OCI-LY7 (cell line): ENCODE measurements at regions not wholly inside any gene's neighbourhood (a gene's known extent, or its start where the extent isn't known, plus 50 kb on each side); places are given as distances from the start of the nearest gene placed in this dataset.

ENCODE experiments used
- BruUV-seq: library from RNA; stranded (reverse); fragments of 400-500 nt; replicated peaks from 2 replicates; lab custom pipeline; 2021; lab: Mats Ljungman, UMichigan
- CTCF ChIA-PET: fragments of 300-600 bp; sonication (Branson Sonifier 250); formaldehyde crosslinking; loops from one replicate; lab custom pipeline; 2022; ENCODE audit warnings: antibody characterized with exemption; ENCODE audit not compliant: unreplicated experiment; lab: Charles Lee
- POLR2A ChIA-PET: fragments of 300-600 bp; sonication (Branson Sonifier 250); formaldehyde crosslinking; loops from one replicate; lab custom pipeline; 2022; ENCODE audit warnings: antibody characterized with exemption; lab: Charles Lee
- DNase-seq: peaks from one replicate; pipeline ENCODE4 v3.0.0-alpha.2; 2015; ENCODE audit warnings: low spot score
- H2AFZ ChIP-seq: fragments of 200-600 bp; sonication (generic), shearing (Covaris generic); 2 replicates; pipeline ENCODE4 v1.6.1; 2014; ENCODE audit warnings: mild to moderate bottlenecking, antibody characterized with exemption, low read length, moderate library complexity
- H3K27ac ChIP-seq: fragments of 200-600 bp; sonication (generic); 2 replicates; pipeline ENCODE4 v1.5.1; 2014; ENCODE audit warnings: mixed run types, low read depth, mild to moderate bottlenecking, moderate library complexity, low read length, inconsistent platforms; ENCODE audit not compliant: poor library complexity, severe bottlenecking
- H3K36me3 ChIP-seq: fragments of 200-600 bp; sonication (generic); 2 replicates; pipeline ENCODE4 v1.6.1; 2014; ENCODE audit warnings: mild to moderate bottlenecking, antibody characterized with exemption, low read length, moderate library complexity, mixed read lengths; ENCODE audit not compliant: insufficient read depth
- H3K4me1 ChIP-seq: fragments of 200-600 bp; sonication (generic); 2 replicates; pipeline ENCODE4 v1.5.1; 2014; ENCODE audit warnings: mild to moderate bottlenecking, low read length; ENCODE audit not compliant: insufficient read depth, poor library complexity, severe bottlenecking
- H3K4me2 ChIP-seq: fragments of 200-600 bp; sonication (generic); 2 replicates; pipeline ENCODE4 v1.6.1; 2014; ENCODE audit warnings: mild to moderate bottlenecking, low read length
- H3K4me3 ChIP-seq: fragments of 200-600 bp; sonication (generic); 2 replicates; pipeline ENCODE4 v1.5.1; 2014; ENCODE audit warnings: mild to moderate bottlenecking, low read depth, low read length; ENCODE audit not compliant: poor library complexity, severe bottlenecking
- H3K79me2 ChIP-seq: fragments of 200-600 bp; sonication (generic); 2 replicates; pipeline ENCODE4 v1.6.1; 2016; ENCODE audit warnings: low read depth, mild to moderate bottlenecking, low read length, moderate library complexity, mixed read lengths; ENCODE audit not compliant: insufficient read depth
- H3K9me2 ChIP-seq: fragments of 200-600 bp; sonication (generic); 2 replicates; pipeline ENCODE4 v1.6.1; 2016; ENCODE audit warnings: mild to moderate bottlenecking, low read length, mixed read lengths; ENCODE audit not compliant: insufficient read depth
- H3K9me3 ChIP-seq: fragments of 200-600 bp; sonication (generic); 2 replicates; pipeline ENCODE4 v1.6.1; 2014; ENCODE audit warnings: mild to moderate bottlenecking, mixed run types, low read length, mixed read lengths
- H4K20me1 ChIP-seq: fragments of 200-600 bp; sonication (generic); 2 replicates; pipeline ENCODE4 v1.6.1; 2014; ENCODE audit warnings: mild to moderate bottlenecking, antibody characterized with exemption, low read length, moderate library complexity, mixed read lengths; ENCODE audit not compliant: insufficient read depth
- EZH2phosphoT487 ChIP-seq: fragments of 200-600 bp; sonication (generic); IDR thresholded peaks from 2 replicates; pipeline ENCODE4 v1.6.1; 2018; ENCODE audit warnings: low read depth, borderline replicate concordance, mild to moderate bottlenecking, mixed run types, antibody characterized with exemption, low read length, moderate library complexity, mixed read lengths
- intact Hi-C: fragments of 100-400 bp; cut with micrococcal nuclease; formaldehyde crosslinking; loops from one replicate; pipeline ENCODE4 v1.10.0; 2022; ENCODE audit not compliant: unreplicated experiment
- TF ChIP-seq, protein P1 (sequence below): fragments of 200-600 bp; sonication (generic); conservative IDR thresholded peaks from 2 replicates; pipeline ENCODE4 v1.5.1; 2014; ENCODE audit warnings: mild to moderate bottlenecking, antibody characterized with exemption, low read length, moderate library complexity, mixed read lengths

DNA sequence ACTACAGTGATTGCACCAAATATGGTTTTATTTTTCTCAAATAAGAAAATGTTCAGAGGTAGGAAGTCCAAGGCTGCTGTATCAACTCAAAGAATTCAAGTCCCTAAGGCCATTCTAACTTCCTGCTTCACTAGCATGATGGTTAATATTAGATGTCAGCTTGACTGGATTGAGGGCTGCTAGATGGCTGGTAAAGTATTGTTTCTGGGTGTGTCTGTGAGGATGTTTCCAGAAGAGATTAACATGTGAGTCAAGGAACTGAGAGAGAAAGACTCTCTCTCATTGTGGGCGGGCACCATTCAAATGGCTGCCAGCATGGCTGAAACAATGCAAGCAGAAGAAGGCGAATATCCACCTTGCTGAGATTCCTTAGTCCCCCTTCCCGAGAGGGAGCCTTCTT is 77.4 kb upstream of the NRBF2 start:
- intact Hi-C loops = no loop called here

DNA sequence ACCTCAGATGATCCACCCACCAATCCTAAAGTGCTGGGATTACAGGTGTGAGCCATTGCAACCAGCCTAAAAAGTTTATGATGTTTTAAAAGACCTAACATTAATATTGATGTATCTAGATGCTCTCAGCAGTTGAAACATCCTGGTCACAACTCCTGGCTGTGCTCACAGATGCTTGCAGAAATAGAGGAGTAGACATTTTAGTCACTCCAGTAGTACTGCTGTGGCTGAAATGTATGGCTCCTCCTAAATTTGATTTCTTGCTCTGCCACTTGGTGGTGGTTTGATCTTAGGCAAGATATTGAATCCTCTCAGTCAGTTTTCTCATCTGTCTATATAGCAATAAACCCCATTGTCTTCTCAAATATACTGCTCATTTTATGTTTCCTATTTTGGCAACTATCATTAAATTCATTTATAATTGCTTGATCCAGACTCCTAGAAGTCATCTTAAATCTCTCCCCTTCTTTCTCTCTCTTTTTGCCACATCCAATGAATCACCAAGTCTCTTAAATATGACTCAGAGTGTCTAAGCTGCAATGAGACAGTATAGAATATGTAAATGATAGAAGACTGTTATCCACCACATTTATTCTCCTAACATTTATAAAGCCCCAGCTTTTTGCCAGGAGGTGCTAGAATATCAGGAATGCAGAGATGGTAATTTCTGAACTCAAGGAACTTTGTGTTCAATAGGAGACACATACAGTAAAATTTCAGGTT is 78.1 kb upstream of the NRBF2 start:
- Histone ChIP-seq H3K27ac (no peak overlapping the region), H3K79me2 (no peaks in the 10 kb centered on the region), H3K9me2 (no peaks in the 10 kb centered on the region), H3K36me3 (no peaks in the 10 kb centered on the region), H3K4me3 (no peak overlapping the region), H3K9me3 (no peaks in the 10 kb centered on the region), H4K20me1 (no peaks in the 10 kb centered on the region), H3K4me1 (no peaks in the 10 kb centered on the region), H2AFZ (no peak overlapping the region), H3K4me2 (no peak overlapping the region)
- POLR2A ChIA-PET = interaction anchor here (0.6 kb wide), 1 partner anchor 55 kb away, joined by 3 read pairs; no protein-coding TSS in a partner anchor
- CTCF ChIA-PET = no interaction called here
- no peak for DNase-seq
- no TSS peak for BruUV-seq
- intact Hi-C loops = no loop called here
- TF ChIP-seq, protein P1, sequence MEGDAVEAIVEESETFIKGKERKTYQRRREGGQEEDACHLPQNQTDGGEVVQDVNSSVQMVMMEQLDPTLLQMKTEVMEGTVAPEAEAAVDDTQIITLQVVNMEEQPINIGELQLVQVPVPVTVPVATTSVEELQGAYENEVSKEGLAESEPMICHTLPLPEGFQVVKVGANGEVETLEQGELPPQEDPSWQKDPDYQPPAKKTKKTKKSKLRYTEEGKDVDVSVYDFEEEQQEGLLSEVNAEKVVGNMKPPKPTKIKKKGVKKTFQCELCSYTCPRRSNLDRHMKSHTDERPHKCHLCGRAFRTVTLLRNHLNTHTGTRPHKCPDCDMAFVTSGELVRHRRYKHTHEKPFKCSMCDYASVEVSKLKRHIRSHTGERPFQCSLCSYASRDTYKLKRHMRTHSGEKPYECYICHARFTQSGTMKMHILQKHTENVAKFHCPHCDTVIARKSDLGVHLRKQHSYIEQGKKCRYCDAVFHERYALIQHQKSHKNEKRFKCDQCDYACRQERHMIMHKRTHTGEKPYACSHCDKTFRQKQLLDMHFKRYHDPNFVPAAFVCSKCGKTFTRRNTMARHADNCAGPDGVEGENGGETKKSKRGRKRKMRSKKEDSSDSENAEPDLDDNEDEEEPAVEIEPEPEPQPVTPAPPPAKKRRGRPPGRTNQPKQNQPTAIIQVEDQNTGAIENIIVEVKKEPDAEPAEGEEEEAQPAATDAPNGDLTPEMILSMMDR = no peak
- TF ChIP-seq EZH2phosphoT487 = no peak

More for the DNA sequence above, 77.4 kb upstream of the NRBF2 start:
- ChIA-PET CTCF (no interaction called here), POLR2A (no interaction called here)
- Histone ChIP-seq H3K36me3 (no peaks in the 10 kb centered on the region), H2AFZ (no peak overlapping the region), H3K4me1 (no peaks in the 10 kb centered on the region), H3K4me3 (no peak overlapping the region), H3K27ac (no peak overlapping the region), H3K9me3 (no peaks in the 10 kb centered on the region), H3K9me2 (no peaks in the 10 kb centered on the region), H3K4me2 (no peak overlapping the region), H4K20me1 (no peaks in the 10 kb centered on the region), H3K79me2 (no peaks in the 10 kb centered on the region)
- no peak for DNase-seq
- TF ChIP-seq, protein P1 = no peak
- no peak for TF ChIP-seq EZH2phosphoT487
- no TSS peak for BruUV-seq

DNA sequence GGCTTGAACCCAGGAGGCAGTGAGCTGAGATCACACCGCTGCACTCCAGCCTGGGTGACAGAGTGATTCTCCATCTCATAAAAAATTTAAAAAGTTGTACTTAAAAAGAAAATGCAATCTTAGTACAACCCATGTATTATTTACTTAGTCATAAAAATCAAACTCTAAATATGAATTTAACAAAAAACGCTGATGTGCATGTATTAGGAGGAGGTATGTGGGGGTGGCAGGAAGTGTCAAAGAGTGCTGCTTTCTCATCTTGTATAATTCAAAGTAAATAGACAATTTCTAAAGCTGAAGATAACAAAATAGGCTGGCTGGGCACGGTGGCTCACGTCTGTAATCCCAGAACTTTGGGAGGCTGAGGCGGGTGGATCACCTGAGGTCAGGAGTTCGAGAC is 81.0 kb upstream of the NRBF2 start:
- Histone ChIP-seq H2AFZ (no peak overlapping the region), H3K79me2 (no peaks in the 10 kb centered on the region), H3K9me3 (no peaks in the 10 kb centered on the region), H3K27ac (no peak overlapping the region), H3K9me2 (no peaks in the 10 kb centered on the region), H4K20me1 (no peaks in the 10 kb centered on the region), H3K4me1 (no peaks in the 10 kb centered on the region), H3K36me3 (no peaks in the 10 kb centered on the region), H3K4me2 (no peak overlapping the region), H3K4me3 (no peak overlapping the region)
- no peak for TF ChIP-seq EZH2phosphoT487
- TF ChIP-seq, protein P1 = no peak
- POLR2A ChIA-PET = interaction anchor here (0.6 kb wide), 1 partner anchor 1536 kb away, joined by 3 read pairs; no protein-coding TSS in a partner anchor
- CTCF ChIA-PET = no interaction called here
- intact Hi-C loops = no loop called here
- no TSS peak for BruUV-seq
- DNase-seq = no peak
